ENCODE measurements at regions not wholly inside any gene's neighbourhood (a gene's known extent, or its start where the extent isn't known, plus 50 kb on each side); places are given as distances from the start of the nearest gene placed in this dataset.

DNA sequence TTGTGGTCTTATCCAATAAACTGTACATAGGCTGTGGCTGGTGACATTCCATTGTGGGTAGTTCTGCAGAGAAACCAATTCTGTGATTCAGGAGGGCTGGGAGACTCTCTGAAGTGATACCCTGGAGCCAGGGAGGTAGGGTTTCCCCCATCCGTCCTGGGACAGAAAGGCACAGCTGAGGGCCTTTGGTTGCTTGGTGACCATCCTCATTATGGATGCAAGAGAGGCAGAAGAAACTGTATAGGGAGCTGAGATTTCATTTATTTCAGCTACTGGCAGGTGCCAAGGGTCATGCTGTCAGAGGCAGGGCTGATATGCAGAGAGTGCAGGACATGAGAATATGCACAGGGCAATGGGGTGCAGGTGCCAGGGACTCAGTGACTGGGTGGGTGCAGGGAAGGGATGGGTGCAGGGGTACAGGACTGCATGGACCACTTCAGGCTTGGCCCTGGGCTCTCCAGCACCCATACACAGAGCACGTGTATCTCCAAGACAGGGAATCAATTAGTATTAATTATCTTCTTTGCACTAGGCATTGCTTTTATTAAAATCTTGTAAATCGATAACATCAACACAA, 236.5 kb downstream of the ICE1 start:
- no peaks in the 10 kb centered on the region for H3K4me1 ChIP-seq (replicated peaks)
- WGBS: 85% methylated on average over 3 of the region's 3 CpGs
- H3K4me3 ChIP-seq: no peak overlapping the region
- DNase-seq (ENCODE audit: low spot score): no peak
- H3K27ac ChIP-seq: no peak overlapping the region
- no peaks in the 10 kb centered on the region for H3K36me3 ChIP-seq
- TF ChIP-seq POLR2AphosphoS5 (IDR thresholded peaks at IDR 0.05) (no peak), POLR2A (IDR thresholded peaks at IDR 0.05) (no peak)
- TF ChIP-seq, protein P1, sequence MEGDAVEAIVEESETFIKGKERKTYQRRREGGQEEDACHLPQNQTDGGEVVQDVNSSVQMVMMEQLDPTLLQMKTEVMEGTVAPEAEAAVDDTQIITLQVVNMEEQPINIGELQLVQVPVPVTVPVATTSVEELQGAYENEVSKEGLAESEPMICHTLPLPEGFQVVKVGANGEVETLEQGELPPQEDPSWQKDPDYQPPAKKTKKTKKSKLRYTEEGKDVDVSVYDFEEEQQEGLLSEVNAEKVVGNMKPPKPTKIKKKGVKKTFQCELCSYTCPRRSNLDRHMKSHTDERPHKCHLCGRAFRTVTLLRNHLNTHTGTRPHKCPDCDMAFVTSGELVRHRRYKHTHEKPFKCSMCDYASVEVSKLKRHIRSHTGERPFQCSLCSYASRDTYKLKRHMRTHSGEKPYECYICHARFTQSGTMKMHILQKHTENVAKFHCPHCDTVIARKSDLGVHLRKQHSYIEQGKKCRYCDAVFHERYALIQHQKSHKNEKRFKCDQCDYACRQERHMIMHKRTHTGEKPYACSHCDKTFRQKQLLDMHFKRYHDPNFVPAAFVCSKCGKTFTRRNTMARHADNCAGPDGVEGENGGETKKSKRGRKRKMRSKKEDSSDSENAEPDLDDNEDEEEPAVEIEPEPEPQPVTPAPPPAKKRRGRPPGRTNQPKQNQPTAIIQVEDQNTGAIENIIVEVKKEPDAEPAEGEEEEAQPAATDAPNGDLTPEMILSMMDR (IDR thresholded peaks at IDR 0.05): no peak
- H3K9me3 ChIP-seq: no peaks in the 10 kb centered on the region
- no peaks in the 10 kb centered on the region for H3K27me3 ChIP-seq (replicated peaks; ENCODE audit: insufficient read depth)
- intact Hi-C loops (cut with DNase I): loop anchor here (10.0 kb wide), 1 partner anchor 84 kb away; no protein-coding TSS in a partner anchor

DNA sequence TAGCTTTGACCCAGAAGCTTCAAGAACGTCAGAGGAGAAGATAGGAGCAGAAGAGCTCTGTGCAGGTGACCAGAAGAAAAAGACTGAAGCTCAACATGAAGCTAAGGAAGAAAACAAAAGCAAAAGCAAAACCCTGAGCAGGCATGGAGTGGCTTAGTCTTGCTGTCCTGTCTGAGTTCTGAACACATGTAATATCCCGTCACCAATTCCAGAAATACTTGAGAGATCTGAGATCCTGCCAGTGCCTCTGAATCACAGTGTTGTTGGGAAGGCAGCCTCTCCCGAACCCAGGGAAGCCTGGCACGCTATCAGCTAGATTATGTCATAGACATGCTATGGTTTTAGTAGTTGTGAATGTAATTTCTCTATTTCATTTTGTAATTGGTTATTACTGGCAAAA, 235.7 kb downstream of the ICE1 start:
- no peaks in the 10 kb centered on the region for H3K27me3 ChIP-seq (replicated peaks; ENCODE audit: insufficient read depth)
- DNase-seq (ENCODE audit: low spot score): no peak
- intact Hi-C loops (cut with DNase I): loop anchor here (10.0 kb wide), 1 partner anchor 83 kb away; no protein-coding TSS in a partner anchor
- H3K4me1 ChIP-seq (replicated peaks): no peaks in the 10 kb centered on the region
- H3K36me3 ChIP-seq: no peaks in the 10 kb centered on the region
- H3K4me3 ChIP-seq: no peak overlapping the region
- WGBS: 22% methylated on average over 4 of the region's 4 CpGs
- TF ChIP-seq POLR2A (IDR thresholded peaks at IDR 0.05) (no peak), POLR2AphosphoS5 (IDR thresholded peaks at IDR 0.05) (no peak)
- TF ChIP-seq, protein P1 (IDR thresholded peaks at IDR 0.05): no peak
- no peaks in the 10 kb centered on the region for H3K9me3 ChIP-seq
- H3K27ac ChIP-seq: no peak overlapping the region

DNA sequence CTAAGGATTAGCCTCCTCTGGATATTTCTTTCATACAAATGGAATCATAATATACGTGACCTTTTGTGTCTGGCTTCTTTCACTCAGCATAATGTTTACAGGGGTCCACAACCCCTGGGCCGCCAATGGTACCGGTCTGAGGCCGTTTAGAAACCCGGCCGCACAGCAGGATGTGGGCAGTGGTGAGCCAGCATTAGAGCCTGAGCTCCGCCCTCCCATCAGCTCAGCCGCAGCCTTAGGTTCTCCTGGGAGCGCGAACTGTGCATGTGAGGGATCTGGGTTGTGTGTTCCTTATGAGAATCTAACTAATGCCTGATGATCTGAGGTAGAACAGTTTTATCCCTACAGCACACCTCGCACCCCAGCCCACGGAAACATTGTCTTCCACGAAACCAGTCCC, 229.7 kb downstream of the ICE1 start:
- H3K9me3 ChIP-seq: no peaks in the 10 kb centered on the region
- H3K4me3 ChIP-seq: no peak overlapping the region
- WGBS: 93% methylated on average over 13 of the region's 13 CpGs
- H3K27ac ChIP-seq: no peak overlapping the region
- intact Hi-C loops (cut with DNase I): loop anchor here (10.0 kb wide), 1 partner anchor 77 kb away; no protein-coding TSS in a partner anchor
- no peaks in the 10 kb centered on the region for H3K36me3 ChIP-seq
- TF ChIP-seq POLR2A (IDR thresholded peaks at IDR 0.05) (no peak), POLR2AphosphoS5 (IDR thresholded peaks at IDR 0.05) (no peak)
- TF ChIP-seq, protein P1 (IDR thresholded peaks at IDR 0.05): no peak
- H3K4me1 ChIP-seq (replicated peaks): no peaks in the 10 kb centered on the region
- DNase-seq (ENCODE audit: low spot score): no peak
- no peaks in the 10 kb centered on the region for H3K27me3 ChIP-seq (replicated peaks; ENCODE audit: insufficient read depth)

DNA sequence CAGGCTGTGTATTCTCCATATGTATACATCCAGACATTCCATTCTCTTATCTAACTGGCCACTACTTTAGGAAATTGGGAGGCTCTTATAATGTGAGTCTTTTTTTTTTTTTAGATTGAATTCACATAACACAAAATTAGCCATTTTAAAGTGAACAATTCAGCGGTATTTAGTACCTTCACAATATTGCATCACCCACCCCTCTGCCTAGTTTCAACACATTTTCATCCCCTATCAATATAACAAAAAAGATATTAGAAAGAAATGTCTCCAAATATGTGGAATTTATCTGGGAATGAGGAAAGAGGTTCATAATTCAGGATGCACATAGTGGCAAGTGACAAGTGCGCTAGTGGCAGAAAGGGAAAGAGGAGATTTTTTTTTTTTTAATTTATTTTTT, 228.5 kb downstream of the ICE1 start:
- TF ChIP-seq POLR2A (IDR thresholded peaks at IDR 0.05) (no peak), POLR2AphosphoS5 (IDR thresholded peaks at IDR 0.05) (no peak)
- TF ChIP-seq, protein P1 (IDR thresholded peaks at IDR 0.05): no peak
- no peaks in the 10 kb centered on the region for H3K27me3 ChIP-seq (replicated peaks; ENCODE audit: insufficient read depth)
- H3K36me3 ChIP-seq: no peaks in the 10 kb centered on the region
- WGBS: 92% methylated on average over 2 of the region's 2 CpGs
- DNase-seq (ENCODE audit: low spot score): no peak
- H3K9me3 ChIP-seq: no peaks in the 10 kb centered on the region
- H3K4me3 ChIP-seq: no peak overlapping the region
- H3K4me1 ChIP-seq (replicated peaks): no peaks in the 10 kb centered on the region
- H3K27ac ChIP-seq: no peak overlapping the region
- intact Hi-C loops (cut with DNase I): loop anchor here (10.0 kb wide), 1 partner anchor 76 kb away; no protein-coding TSS in a partner anchor

DNA sequence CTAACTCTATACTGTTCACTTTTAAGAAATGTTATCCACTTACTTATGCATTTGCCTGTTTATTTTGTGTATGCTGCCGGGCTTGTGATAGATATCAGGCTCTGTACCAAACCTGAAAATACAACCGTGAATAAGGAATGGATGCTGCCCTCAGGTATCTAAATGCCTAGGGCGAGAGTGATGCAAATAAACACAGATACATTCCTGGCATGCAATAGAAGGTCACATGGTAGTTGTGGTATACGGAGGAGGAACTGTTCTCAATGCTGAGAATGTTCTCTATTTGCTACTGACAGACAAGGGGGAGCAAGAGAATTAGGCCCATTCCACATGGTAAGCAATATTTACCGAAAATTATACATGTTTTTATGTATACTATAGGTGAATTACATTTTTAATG, 227.8 kb downstream of the ICE1 start:
- no peak for TF ChIP-seq POLR2AphosphoS5 (IDR thresholded peaks at IDR 0.05)
- TF ChIP-seq POLR2A (IDR thresholded peaks at IDR 0.05): no peak
- no peaks in the 10 kb centered on the region for H3K27me3 ChIP-seq (replicated peaks; ENCODE audit: insufficient read depth)
- intact Hi-C loops (cut with DNase I): loop anchor here (10.0 kb wide), 1 partner anchor 75 kb away; no protein-coding TSS in a partner anchor
- no peaks in the 10 kb centered on the region for H3K36me3 ChIP-seq
- H3K9me3 ChIP-seq: no peaks in the 10 kb centered on the region
- no peak overlapping the region for H3K27ac ChIP-seq
- no peak overlapping the region for H3K4me3 ChIP-seq
- no peak for DNase-seq (ENCODE audit: low spot score)
- WGBS: 59% methylated on average over 5 of the region's 5 CpGs
- no peaks in the 10 kb centered on the region for H3K4me1 ChIP-seq (replicated peaks)
